ENCODE measurements at regions not wholly inside any gene's neighbourhood (a gene's known extent, or its start where the extent isn't known, plus 50 kb on each side); places are given as distances from the start of the nearest gene placed in this dataset.

DNA sequence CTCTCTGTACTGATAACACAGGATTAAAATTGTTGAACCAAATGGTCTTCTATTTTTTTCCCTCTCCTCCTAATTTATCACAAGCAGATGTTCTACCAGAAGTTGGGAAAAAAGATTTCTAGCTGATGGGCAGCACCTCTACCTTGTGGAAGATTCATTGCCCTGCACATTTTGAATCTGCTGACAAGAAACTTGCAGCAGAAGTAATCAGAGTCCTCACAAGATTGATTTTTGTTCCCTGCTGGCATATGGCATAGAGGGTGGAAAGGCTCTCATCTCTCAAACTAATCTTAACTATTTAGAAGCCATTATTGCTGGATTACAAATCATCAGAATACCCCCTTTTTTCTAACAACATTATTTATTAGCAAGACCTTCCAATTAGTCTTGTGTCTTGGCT is 148.9 kb upstream of the MEIS2 start:
- TF ChIP-seq NRF1 (IDR thresholded peaks at IDR 0.05; ENCODE audit: low read depth, low read length): no peak
- TF ChIP-seq GABPA (IDR thresholded peaks at IDR 0.05; ENCODE audit: low read depth): no peak
- TF ChIP-seq NFIC (IDR thresholded peaks at IDR 0.05; ENCODE audit: borderline replicate concordance): no peak
- TF ChIP-seq, protein P1, sequence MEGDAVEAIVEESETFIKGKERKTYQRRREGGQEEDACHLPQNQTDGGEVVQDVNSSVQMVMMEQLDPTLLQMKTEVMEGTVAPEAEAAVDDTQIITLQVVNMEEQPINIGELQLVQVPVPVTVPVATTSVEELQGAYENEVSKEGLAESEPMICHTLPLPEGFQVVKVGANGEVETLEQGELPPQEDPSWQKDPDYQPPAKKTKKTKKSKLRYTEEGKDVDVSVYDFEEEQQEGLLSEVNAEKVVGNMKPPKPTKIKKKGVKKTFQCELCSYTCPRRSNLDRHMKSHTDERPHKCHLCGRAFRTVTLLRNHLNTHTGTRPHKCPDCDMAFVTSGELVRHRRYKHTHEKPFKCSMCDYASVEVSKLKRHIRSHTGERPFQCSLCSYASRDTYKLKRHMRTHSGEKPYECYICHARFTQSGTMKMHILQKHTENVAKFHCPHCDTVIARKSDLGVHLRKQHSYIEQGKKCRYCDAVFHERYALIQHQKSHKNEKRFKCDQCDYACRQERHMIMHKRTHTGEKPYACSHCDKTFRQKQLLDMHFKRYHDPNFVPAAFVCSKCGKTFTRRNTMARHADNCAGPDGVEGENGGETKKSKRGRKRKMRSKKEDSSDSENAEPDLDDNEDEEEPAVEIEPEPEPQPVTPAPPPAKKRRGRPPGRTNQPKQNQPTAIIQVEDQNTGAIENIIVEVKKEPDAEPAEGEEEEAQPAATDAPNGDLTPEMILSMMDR (IDR thresholded peaks at IDR 0.05): no peak
- TF ChIP-seq FOXJ3 (CRISPR knock-in tag; IDR thresholded peaks at IDR 0.05): no peak
- no peak for TF ChIP-seq TCF12 (IDR thresholded peaks at IDR 0.05)
- TF ChIP-seq POLR2AphosphoS5 (IDR thresholded peaks at IDR 0.05; ENCODE audit: low read depth, low read length): no peak
- TF ChIP-seq RAD21 (IDR thresholded peaks at IDR 0.05; ENCODE audit: low read length): no peak

Measured in SK-N-SH (cell line).